ENCODE measurements at regions not wholly inside any gene's neighbourhood (a gene's known extent, or its start where the extent isn't known, plus 50 kb on each side); places are given as distances from the start of the nearest gene placed in this dataset.

GRCh38 chr15:38174691-38175090 lies 77.9 kb upstream of the SPRED1 start:
- Histone ChIP-seq H3K79me2 (no peaks in the 10 kb centered on the region), H3K27ac (no peak overlapping the region), H3K36me3 (replicated peaks; ENCODE audit: insufficient read depth, low read depth) (no peaks in the 10 kb centered on the region), H2AFZ (no peak overlapping the region), H3K4me1 (ENCODE audit: insufficient read depth) (no peaks in the 10 kb centered on the region), H3K9me3 (ENCODE audit: low read depth) (no peaks in the 10 kb centered on the region), H3K4me3 (no peak overlapping the region), H3K4me2 (no peak overlapping the region), H3K9me2 (replicated peaks; ENCODE audit: insufficient read depth) (no peaks in the 10 kb centered on the region), H4K20me1 (ENCODE audit: insufficient read depth, poor library complexity, severe bottlenecking) (no peaks in the 10 kb centered on the region), H3K27me3 (no peaks in the 10 kb centered on the region)
- TF ChIP-seq EZH2phosphoT487 (IDR thresholded peaks at IDR 0.05; ENCODE audit: low read depth, severe bottlenecking, unreplicated experiment) (no peak), EZH2 (IDR thresholded peaks at IDR 0.05; ENCODE audit: borderline replicate concordance) (no peak)
- TF ChIP-seq, protein P1, sequence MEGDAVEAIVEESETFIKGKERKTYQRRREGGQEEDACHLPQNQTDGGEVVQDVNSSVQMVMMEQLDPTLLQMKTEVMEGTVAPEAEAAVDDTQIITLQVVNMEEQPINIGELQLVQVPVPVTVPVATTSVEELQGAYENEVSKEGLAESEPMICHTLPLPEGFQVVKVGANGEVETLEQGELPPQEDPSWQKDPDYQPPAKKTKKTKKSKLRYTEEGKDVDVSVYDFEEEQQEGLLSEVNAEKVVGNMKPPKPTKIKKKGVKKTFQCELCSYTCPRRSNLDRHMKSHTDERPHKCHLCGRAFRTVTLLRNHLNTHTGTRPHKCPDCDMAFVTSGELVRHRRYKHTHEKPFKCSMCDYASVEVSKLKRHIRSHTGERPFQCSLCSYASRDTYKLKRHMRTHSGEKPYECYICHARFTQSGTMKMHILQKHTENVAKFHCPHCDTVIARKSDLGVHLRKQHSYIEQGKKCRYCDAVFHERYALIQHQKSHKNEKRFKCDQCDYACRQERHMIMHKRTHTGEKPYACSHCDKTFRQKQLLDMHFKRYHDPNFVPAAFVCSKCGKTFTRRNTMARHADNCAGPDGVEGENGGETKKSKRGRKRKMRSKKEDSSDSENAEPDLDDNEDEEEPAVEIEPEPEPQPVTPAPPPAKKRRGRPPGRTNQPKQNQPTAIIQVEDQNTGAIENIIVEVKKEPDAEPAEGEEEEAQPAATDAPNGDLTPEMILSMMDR (IDR thresholded peaks at IDR 0.05; ENCODE audit: poor library complexity), result no peak
- no peak for DNase-seq (ENCODE audit: low spot score)
- WGBS (ENCODE audit: low lambda C conversion rate, missing lambda C conversion rate), result 92% methylated on average over 1 of the region's 1 CpG

DNA sequence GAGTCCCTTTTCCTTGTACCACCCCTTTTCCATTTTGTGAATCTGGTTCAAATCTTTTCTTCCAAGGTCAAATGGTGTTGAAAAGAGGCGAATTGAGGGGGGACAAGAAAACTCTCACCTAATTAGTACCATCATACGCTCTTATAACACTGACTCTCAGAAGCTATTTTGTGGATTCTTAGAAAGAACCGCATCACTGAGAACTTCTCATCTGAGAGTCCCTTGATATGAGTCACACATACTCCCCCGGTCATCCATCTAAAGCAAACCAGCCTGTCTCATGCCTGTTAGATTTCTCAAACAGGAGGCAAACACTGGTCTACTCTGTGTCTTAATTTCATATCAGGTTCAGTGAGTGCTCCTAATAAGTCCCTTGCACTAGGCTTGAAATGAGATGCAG lies 76.5 kb upstream of the SPRED1 start:
- H3K4me3 ChIP-seq, result no peak overlapping the region
- no peak overlapping the region for H2AFZ ChIP-seq
- H3K27ac ChIP-seq, result no peak overlapping the region
- no peak overlapping the region for H3K4me2 ChIP-seq
- no peaks in the 10 kb centered on the region for H3K36me3 ChIP-seq (replicated peaks; ENCODE audit: insufficient read depth, low read depth)
- no peak for DNase-seq (ENCODE audit: low spot score)
- H3K79me2 ChIP-seq, result no peaks in the 10 kb centered on the region
- no peaks in the 10 kb centered on the region for H4K20me1 ChIP-seq (ENCODE audit: insufficient read depth, poor library complexity, severe bottlenecking)
- H3K9me3 ChIP-seq (ENCODE audit: low read depth), result no peaks in the 10 kb centered on the region
- TF ChIP-seq, protein P1 (IDR thresholded peaks at IDR 0.05; ENCODE audit: poor library complexity), result no peak
- no peak for TF ChIP-seq EZH2 (IDR thresholded peaks at IDR 0.05; ENCODE audit: borderline replicate concordance)
- no peaks in the 10 kb centered on the region for H3K4me1 ChIP-seq (ENCODE audit: insufficient read depth)
- WGBS (ENCODE audit: low lambda C conversion rate, missing lambda C conversion rate), result 75% methylated on average over 4 of the region's 4 CpGs
- no peaks in the 10 kb centered on the region for H3K27me3 ChIP-seq
- no peaks in the 10 kb centered on the region for H3K9me2 ChIP-seq (replicated peaks; ENCODE audit: insufficient read depth)

- H3K27ac ChIP-seq, result no peak overlapping the region
- H3K9me3 ChIP-seq (ENCODE audit: low read depth), result no peaks in the 10 kb centered on the region
- no peaks in the 10 kb centered on the region for H4K20me1 ChIP-seq (ENCODE audit: insufficient read depth, poor library complexity, severe bottlenecking)
- no peak overlapping the region for H3K4me2 ChIP-seq
- H2AFZ ChIP-seq, result no peak overlapping the region
- H3K36me3 ChIP-seq (replicated peaks; ENCODE audit: insufficient read depth, low read depth), result no peaks in the 10 kb centered on the region
- TF ChIP-seq EZH2 (IDR thresholded peaks at IDR 0.05; ENCODE audit: borderline replicate concordance) (no peak), EZH2phosphoT487 (IDR thresholded peaks at IDR 0.05; ENCODE audit: low read depth, severe bottlenecking, unreplicated experiment) (no peak)
- TF ChIP-seq, protein P1 (IDR thresholded peaks at IDR 0.05; ENCODE audit: poor library complexity), result no peak
- H3K9me2 ChIP-seq (replicated peaks; ENCODE audit: insufficient read depth), result no peaks in the 10 kb centered on the region
- H3K4me3 ChIP-seq, result no peak overlapping the region
- no peaks in the 10 kb centered on the region for H3K79me2 ChIP-seq
- no peaks in the 10 kb centered on the region for H3K4me1 ChIP-seq (ENCODE audit: insufficient read depth)
- DNase-seq (ENCODE audit: low spot score), result no peak
- H3K27me3 ChIP-seq, result no peaks in the 10 kb centered on the region
Measured at GRCh38 chr15:38176691-38177090, 75.9 kb upstream of the SPRED1 start.

DNA sequence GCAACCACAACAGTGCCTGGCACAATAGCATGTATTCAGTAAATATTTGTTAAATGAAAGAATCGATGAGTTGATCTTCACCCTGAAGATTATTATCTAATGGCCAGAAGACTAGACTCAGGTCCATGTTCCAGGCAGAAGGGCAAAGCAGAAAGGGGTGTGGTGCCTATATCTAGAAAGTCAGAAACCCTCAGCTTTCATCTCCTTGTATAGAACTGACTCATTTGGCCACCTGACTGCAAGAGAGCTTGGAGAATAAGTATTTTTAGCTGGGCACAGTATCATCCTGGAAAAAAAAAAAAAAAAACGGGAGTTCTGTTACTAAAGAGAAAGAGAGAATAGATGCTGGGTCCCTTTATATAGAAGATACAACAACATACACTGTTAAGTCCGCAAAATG lies 69.7 kb upstream of the SPRED1 start:
- H3K4me3 ChIP-seq, result no peak overlapping the region
- H3K27ac ChIP-seq, result no peak overlapping the region
- H3K27me3 ChIP-seq, result no peaks in the 10 kb centered on the region
- TF ChIP-seq EZH2phosphoT487 (IDR thresholded peaks at IDR 0.05; ENCODE audit: low read depth, severe bottlenecking, unreplicated experiment) (no peak), EZH2 (IDR thresholded peaks at IDR 0.05; ENCODE audit: borderline replicate concordance) (no peak)
- TF ChIP-seq, protein P1 (IDR thresholded peaks at IDR 0.05; ENCODE audit: poor library complexity), result no peak
- H3K9me2 ChIP-seq (replicated peaks; ENCODE audit: insufficient read depth), result no peaks in the 10 kb centered on the region
- no peaks in the 10 kb centered on the region for H3K36me3 ChIP-seq (replicated peaks; ENCODE audit: insufficient read depth, low read depth)
- no peak overlapping the region for H3K4me2 ChIP-seq
- WGBS (ENCODE audit: low lambda C conversion rate, missing lambda C conversion rate), result 84% methylated on average over 3 of the region's 3 CpGs
- no peaks in the 10 kb centered on the region for H3K4me1 ChIP-seq (ENCODE audit: insufficient read depth)
- no peaks in the 10 kb centered on the region for H3K9me3 ChIP-seq (ENCODE audit: low read depth)
- no peaks in the 10 kb centered on the region for H3K79me2 ChIP-seq
- no peak overlapping the region for H2AFZ ChIP-seq
- no peak for DNase-seq (ENCODE audit: low spot score)
- H4K20me1 ChIP-seq (ENCODE audit: insufficient read depth, poor library complexity, severe bottlenecking), result no peaks in the 10 kb centered on the region
